ENCODE measurements at regions not wholly inside any gene's neighbourhood (a gene's known extent, or its start where the extent isn't known, plus 50 kb on each side); places are given as distances from the start of the nearest gene placed in this dataset.
"Not testable (repeated sequence)": the region's sequence is repeated elsewhere in the genome, so short reads cannot be mapped to it uniquely, and the experiment has no call there.

GRCh38 chr4:121616449-121616848 is 80.3 kb downstream of the ANXA5 start:
- DNase-seq (ENCODE audit: low spot score) = not testable (repeated sequence)

DNA sequence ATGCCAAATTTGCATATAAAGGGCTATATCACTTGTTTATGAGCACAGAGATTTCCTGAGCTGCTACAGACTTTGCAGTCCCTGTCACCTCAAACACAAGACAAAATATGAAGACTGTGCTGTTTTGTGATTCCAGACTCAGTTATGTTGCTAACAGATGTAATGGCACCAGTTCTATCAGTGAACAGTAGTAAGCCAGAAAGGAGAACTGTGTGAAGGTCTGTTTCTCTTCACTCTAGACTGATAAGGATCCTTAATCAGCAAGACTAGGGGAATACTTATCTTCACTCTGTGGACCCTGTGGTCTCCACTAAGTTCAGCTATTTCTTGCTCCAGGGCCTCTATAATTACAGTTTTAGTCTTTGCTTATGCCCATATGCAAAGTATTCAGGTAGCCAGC is 82.7 kb downstream of the ANXA5 start:
- no peak for DNase-seq (ENCODE audit: low spot score)

DNA sequence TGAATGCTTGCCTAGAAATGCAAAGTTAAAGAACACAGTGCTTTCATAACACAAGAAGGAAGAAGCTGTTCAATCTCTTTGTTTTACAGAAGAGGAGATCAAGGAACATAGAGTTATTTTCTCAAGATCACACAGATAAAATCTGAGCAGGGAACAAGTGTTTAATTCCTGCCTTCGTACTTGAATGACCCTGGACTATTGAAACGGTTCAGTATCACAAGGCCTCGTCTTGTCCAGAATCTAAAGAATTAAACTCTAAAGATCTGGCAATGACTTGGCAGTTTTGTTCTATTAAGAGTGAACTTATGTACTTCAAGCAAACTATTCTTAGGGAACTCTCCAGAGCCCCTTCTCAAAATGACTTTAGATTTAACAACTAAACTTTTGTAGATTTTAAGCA is 97.7 kb downstream of the ANXA5 start:
- DNase-seq (ENCODE audit: low spot score) = no peak

- DNase-seq (ENCODE audit: low spot score) = peak; percentile 95
Measured at GRCh38 chr4:121597346-121597934, 99.3 kb downstream of the ANXA5 start.

- DNase-seq (ENCODE audit: low spot score) = peak; percentile 90
Measured at GRCh38 chr4:121594796-121595526, 101.8 kb downstream of the ANXA5 start.

DNA sequence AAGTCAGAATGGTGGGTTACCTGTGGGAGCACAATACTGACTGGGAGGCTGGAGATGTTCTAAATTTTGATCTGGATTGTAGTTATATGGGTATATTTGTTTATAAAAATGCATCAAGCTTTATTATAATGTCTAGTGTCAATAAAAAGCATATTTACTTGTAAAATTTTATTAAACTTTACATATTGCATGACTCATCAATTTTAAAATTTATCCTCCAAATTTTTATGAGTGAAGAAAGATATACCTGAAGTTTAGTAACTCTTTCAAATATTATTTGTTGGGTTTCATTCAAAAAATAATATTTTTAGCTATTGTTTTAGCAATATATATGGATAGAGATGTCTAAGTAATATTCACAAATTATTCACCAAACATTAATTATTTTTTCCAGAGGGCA is 103.0 kb downstream of the ANXA5 start:
- no peak for DNase-seq (ENCODE audit: low spot score)

- not testable (repeated sequence) for DNase-seq (ENCODE audit: low spot score)
Measured at GRCh38 chr4:121592257-121592656, 104.5 kb downstream of the ANXA5 start.

DNA sequence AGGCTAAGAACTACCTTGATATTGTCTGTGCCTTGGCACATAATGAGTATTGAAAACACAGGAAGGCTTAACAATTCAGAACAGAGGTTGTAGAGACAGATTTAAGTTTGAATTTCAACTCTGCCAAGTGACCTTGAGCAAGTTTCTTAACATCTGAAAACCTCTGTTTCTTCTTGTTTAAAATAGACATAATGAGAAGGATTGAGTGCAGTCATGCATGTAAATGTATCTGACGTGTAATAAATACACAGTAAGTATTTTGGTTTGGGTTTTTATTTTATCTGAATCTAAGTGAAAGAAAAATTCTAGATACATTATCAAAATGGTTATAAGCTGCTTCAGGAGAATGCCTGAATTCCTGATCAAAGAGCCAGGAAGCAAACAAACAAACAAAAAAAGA is 111.9 kb downstream of the ANXA5 start:
- DNase-seq (ENCODE audit: low spot score) = no peak

GRCh38 chr4:121583396-121583795 is 113.4 kb downstream of the ANXA5 start:
- DNase-seq (ENCODE audit: low spot score) = no peak

DNA sequence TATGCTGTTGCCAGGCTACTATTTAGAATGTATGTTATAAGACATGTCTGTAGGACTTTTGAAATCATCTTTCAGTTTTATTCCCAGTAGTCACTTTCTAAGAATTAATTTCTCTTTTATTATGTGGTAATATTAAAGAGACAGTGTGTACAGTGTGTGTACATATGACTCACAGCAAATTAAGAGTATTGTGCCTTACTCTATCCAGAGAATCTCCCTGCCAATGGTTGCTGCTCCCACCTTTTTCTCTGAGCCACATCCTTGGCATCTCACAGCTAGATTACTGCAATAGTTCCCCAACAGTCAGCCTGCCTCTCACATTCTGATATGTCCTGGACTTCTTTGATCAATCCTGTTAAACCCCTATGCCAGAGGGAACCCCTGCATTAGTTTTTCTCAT is 114.5 kb downstream of the ANXA5 start:
- peak; percentile 28 for DNase-seq (ENCODE audit: low spot score)

GRCh38 chr4:121575392-121575791 is 121.4 kb downstream of the ANXA5 start:
- not testable (repeated sequence) for DNase-seq (ENCODE audit: low spot score)

DNA sequence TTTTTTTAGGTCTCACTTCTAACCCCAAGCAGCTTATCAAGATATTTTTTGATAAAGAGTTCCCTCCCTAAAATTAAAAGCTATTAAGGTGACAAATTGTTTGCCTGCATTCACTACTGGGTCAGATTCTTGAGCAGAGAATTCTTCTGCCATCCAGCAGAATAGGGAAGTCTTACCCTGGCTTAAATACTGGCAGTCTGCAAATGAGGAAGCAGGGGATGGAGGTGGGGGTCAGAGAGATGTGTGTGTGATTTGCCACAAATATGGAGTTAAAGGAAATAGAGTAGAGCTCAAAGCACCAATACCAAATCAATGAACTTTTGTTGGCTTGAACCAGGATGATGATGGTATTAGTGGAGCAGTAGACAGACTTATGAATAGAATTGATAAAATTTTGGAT is 122.2 kb downstream of the ANXA5 start:
- no peak for DNase-seq (ENCODE audit: low spot score)

DNA sequence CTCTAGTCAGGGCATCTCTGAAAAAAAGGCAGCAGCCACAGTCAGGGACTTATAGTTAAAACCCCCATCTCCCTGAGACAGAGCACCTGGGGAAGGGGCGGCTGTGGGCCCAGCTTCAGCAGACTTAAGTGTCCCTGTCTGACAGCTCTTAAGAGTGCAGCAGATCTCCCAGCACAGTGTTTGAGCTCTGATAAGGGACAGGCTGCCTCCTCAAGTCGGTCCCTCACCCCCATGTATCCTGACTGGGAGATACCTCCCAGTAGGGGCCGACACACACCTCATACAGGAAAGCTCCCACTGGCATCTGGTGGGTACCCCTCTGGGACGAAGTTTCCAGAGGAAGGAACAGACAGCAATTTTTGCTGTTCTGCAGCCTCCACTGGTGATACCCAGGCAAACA is 129.0 kb downstream of the ANXA5 start:
- DNase-seq (ENCODE audit: low spot score) = no peak

GRCh38 chr4:121564840-121565375 is 131.9 kb downstream of the ANXA5 start:
- no peak for DNase-seq (ENCODE audit: low spot score)

- no peak for DNase-seq (ENCODE audit: low spot score)
Measured at GRCh38 chr4:121562811-121563210, 134.0 kb downstream of the ANXA5 start.

DNA sequence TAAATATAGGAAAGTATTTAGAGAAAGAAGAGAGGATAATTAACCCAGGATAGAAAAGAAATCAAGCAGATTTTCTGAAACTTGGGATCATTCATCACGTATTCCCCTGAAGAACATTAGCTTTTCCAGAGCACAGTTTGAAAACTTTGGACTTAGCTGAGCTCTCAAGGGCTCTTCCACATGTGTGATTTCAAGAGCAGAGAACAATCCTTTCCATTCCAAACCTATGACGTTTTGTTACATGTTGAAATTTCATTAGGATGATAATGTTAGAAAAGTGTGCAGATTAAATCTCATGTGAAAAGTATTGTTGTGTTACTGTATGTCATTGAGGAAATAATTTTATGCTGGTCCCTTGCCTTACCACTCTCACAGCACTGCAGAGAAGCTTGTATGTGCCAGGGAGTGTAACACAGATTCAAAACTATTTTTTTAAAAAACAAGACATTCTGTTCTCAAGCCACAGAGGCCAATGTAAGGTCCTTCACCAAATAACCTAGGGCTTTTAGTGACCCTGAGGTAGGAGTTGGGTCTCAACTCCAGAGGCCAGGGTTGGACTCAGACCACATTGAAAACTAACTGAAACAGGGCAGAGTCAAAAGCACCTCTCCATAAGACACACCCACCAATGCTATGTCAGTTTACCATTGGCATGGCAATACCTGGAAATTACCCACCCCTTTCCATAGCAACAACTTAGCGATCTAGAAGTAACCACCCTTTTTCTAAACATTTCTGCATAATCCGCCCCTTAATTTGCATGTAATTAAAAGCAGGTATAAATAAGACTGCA is 141.3 kb downstream of the ANXA5 start:
- no peak for DNase-seq (ENCODE audit: low spot score)

DNA sequence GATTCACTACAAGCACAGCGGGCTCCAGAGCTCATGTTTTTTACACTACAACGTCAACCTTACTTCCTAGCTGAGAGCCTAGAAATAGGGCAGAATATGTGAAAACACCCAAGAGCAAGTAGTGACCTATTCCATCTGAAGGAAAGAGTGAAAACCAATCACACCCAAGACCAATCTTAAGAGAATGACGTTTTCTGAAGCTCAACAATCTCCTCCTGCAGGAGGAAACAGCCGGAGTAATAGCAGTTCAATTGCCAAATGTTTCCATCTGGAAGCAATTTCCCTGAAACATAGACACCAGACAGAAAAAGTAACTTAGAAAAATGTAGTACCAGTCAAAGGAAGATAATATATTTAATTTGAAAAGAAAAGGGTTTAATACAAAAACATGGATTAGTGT is 142.4 kb downstream of the ANXA5 start:
- no peak for DNase-seq (ENCODE audit: low spot score)

GRCh38 chr4:121551881-121552280 is 144.9 kb downstream of the ANXA5 start:
- peak; percentile 40 for DNase-seq (ENCODE audit: low spot score)

- peak; percentile 45 for DNase-seq (ENCODE audit: low spot score)
Measured at GRCh38 chr4:121551271-121551670, 145.5 kb downstream of the ANXA5 start.

- DNase-seq (ENCODE audit: low spot score) = no peak
Measured at GRCh38 chr4:121541696-121542095, 155.1 kb downstream of the ANXA5 start.

DNA sequence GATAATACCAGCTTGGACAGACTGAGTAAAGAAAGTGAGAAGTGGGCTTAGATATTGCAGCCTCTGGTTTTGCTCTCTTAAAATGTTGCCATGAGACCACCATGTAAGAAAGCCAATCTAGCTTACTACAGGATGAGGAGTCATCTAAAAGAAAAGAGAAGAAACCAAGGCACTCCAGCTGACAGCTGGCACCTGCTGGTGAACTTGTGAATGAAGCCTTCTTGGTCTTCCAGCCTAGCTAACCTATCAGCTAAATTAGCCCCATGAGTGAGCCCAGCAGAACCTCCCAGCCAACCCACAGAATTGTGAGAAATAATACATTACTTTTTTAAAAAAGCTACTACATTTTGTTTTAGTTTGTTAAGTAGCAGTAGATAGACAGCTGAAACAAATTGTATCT is 154.5 kb upstream of the QRFPR start:
- DNase-seq (ENCODE audit: low spot score) = no peak

- DNase-seq (ENCODE audit: low spot score) = no peak
Measured at GRCh38 chr4:121534187-121534586, 153.4 kb upstream of the QRFPR start.

- no peak for DNase-seq (ENCODE audit: low spot score)
Measured at GRCh38 chr4:121526509-121526908, 145.7 kb upstream of the QRFPR start.
